ENCODE measurements at regions not wholly inside any gene's neighbourhood (a gene's known extent, or its start where the extent isn't known, plus 50 kb on each side); places are given as distances from the start of the nearest gene placed in this dataset.

DNA sequence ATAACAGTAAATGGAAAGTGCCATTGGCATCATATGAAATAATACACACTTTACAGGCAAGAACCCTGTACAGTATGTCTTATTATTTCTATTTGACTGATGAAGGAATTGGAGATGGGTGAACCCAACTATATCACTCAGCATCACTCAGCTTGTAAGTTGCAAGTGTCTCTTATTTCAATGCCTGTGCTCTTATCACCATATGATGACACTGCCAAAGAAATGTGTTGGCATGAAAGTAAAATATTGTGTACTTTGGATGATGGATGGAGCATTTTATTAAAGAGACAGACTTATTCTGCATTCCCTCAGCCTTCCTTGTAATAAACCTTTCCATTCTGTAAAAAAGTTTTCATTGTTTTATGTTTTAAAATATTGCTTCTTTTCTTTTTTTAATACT lies 927.5 kb upstream of the VRK2 start:
- DNase-seq (ENCODE audit: extremely low read depth, low read depth), result no peak
- TF ChIP-seq, protein P1, sequence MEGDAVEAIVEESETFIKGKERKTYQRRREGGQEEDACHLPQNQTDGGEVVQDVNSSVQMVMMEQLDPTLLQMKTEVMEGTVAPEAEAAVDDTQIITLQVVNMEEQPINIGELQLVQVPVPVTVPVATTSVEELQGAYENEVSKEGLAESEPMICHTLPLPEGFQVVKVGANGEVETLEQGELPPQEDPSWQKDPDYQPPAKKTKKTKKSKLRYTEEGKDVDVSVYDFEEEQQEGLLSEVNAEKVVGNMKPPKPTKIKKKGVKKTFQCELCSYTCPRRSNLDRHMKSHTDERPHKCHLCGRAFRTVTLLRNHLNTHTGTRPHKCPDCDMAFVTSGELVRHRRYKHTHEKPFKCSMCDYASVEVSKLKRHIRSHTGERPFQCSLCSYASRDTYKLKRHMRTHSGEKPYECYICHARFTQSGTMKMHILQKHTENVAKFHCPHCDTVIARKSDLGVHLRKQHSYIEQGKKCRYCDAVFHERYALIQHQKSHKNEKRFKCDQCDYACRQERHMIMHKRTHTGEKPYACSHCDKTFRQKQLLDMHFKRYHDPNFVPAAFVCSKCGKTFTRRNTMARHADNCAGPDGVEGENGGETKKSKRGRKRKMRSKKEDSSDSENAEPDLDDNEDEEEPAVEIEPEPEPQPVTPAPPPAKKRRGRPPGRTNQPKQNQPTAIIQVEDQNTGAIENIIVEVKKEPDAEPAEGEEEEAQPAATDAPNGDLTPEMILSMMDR (IDR thresholded peaks at IDR 0.05; ENCODE audit: low read depth, low read length), result no peak

- TF ChIP-seq, protein P1 (IDR thresholded peaks at IDR 0.05; ENCODE audit: low read depth, low read length), result no peak
- DNase-seq (ENCODE audit: extremely low read depth, low read depth), result no peak
Measured at GRCh38 chr2:57126410-57126809, 920.2 kb upstream of the VRK2 start.

DNA sequence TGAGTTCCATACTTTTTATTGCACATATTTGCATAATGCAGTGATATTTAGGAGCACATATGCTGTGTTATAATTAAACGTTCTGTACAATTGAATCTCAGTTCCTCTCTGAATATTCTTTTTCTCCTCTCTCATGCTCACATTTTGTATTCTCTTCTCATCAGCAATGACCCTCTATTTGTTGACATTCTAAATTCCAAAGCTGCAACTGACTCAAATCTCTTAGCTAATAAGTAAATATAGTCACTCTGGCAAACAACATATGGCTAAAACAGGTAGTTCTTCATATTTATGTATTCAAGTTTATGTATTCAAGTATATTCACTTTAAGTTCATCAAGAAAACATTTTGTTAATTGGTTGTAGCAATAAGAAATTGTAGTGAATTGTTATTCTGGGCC lies 907.4 kb upstream of the VRK2 start:
- TF ChIP-seq, protein P1 (IDR thresholded peaks at IDR 0.05; ENCODE audit: low read depth, low read length), result no peak
- DNase-seq (ENCODE audit: extremely low read depth, low read depth), result no peak

DNA sequence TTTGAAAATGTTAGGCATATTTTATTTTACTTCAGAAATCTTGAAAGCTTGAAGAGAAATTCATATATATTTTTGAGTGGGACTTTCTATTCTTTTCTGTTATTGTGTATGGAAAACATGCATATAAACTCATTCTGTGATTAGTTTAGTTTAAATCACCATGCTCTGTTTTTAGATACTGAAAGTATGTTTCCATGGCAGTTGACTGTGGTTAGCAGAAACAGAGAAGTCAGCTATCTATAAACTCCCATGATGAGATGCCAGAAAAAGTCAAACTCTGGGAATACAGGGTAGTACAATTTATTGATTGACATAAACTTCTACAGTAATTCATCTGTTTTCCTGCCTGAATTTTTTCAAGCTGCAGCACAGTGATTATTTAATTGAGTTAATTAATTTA lies 905.3 kb upstream of the VRK2 start:
- TF ChIP-seq, protein P1 (IDR thresholded peaks at IDR 0.05; ENCODE audit: low read depth, low read length), result no peak
- DNase-seq (ENCODE audit: extremely low read depth, low read depth), result no peak

GRCh38 chr2:57146951-57147350 lies 899.7 kb upstream of the VRK2 start:
- TF ChIP-seq, protein P1 (IDR thresholded peaks at IDR 0.05; ENCODE audit: low read depth, low read length), result no peak
- DNase-seq (ENCODE audit: extremely low read depth, low read depth), result no peak

DNA sequence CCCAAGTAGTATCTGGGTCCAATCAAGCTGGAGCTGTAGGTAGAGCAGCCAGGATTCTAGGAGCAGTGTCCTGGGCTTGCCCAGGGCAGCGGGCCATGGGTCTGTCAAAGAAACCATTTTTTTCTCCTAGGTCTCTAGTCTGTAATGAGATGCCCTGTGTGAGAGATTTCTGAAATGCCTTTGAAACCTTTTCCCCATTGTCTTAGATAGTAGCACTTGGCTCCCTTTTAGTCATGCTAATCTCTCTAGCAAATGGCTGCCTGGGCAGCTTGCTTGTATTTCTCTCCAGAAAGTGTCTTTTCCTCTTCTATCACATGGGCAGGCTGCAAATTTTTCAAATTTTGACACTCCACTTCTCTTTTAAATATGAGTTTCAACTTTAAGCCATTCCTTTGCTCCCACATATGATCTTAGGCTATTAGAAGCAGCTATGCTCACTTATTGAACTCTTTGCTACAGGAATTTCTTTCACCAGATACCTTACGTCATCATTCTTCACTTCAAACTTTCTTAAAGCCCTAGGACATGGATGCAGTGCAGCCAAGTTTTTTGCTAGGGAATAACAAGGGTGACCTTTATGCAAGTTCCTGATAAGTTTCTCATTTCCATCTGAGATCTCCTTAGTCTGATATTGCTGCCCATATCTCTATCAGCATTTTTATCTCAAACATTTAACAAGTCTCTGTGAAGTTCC lies 890.2 kb upstream of the VRK2 start:
- TF ChIP-seq, protein P1 (IDR thresholded peaks at IDR 0.05; ENCODE audit: low read depth, low read length), result no peak

GRCh38 chr2:57160976-57161375 lies 885.6 kb upstream of the VRK2 start:
- DNase-seq (ENCODE audit: extremely low read depth, low read depth), result no peak
- TF ChIP-seq, protein P1 (IDR thresholded peaks at IDR 0.05; ENCODE audit: low read depth, low read length), result no peak

More for the DNA sequence above, 890.2 kb upstream of the VRK2 start:
- DNase-seq (ENCODE audit: extremely low read depth, low read depth), result no peak

Data from AG09319 (cell line).